HEK293 (cell line): ENCODE measurements at regions not wholly inside any gene's neighbourhood (a gene's known extent, or its start where the extent isn't known, plus 50 kb on each side); places are given as distances from the start of the nearest gene placed in this dataset.

Source experiments
- ATF2 ChIP-seq: fragments of 450-650 bp; formaldehyde crosslinking; IDR thresholded peaks from 2 replicates; pipeline ENCODE4 v1.5.1; 2016; ENCODE audit warnings: missing biosample characterization, missing genetic modification characterization, low read depth
- SP2 ChIP-seq: fragments of 450-650 bp; formaldehyde crosslinking; IDR thresholded peaks from 2 replicates; pipeline ENCODE4 v1.5.1; 2016; ENCODE audit warnings: missing biosample characterization, missing genetic modification characterization
- ZNF16 ChIP-seq: fragments of 450-650 bp; formaldehyde crosslinking; IDR thresholded peaks from 2 replicates; pipeline ENCODE4 v1.5.1; 2016; ENCODE audit warnings: low read depth, missing biosample characterization, missing genetic modification characterization
- ZNF211 ChIP-seq: fragments of 450-650 bp; formaldehyde crosslinking; IDR thresholded peaks from 2 replicates; pipeline ENCODE4 v1.5.1; 2016; ENCODE audit warnings: low read depth, missing biosample characterization, missing genetic modification characterization
- ZNF510 ChIP-seq: fragments of 450-650 bp; formaldehyde crosslinking; IDR thresholded peaks from 2 replicates; pipeline ENCODE4 v1.5.1; 2018; ENCODE audit warnings: mild to moderate bottlenecking, missing genetic modification characterization, missing biosample characterization; ENCODE audit not compliant: insufficient replicate concordance
- ZNF521 ChIP-seq: fragments of 450-650 bp; formaldehyde crosslinking; IDR thresholded peaks from 2 replicates; pipeline ENCODE4 v1.5.1; 2017; ENCODE audit warnings: missing biosample characterization, mild to moderate bottlenecking, missing genetic modification characterization
- ZNF621 ChIP-seq: fragments of 450-650 bp; formaldehyde crosslinking; IDR thresholded peaks from 2 replicates; pipeline ENCODE4 v1.5.1; 2017; ENCODE audit warnings: missing biosample characterization, missing genetic modification characterization
- TF ChIP-seq, protein P1 (sequence below): fragments of 450-650 bp; formaldehyde crosslinking; IDR thresholded peaks from 2 replicates; pipeline ENCODE4; 2016; ENCODE audit warnings: missing biosample characterization, missing genetic modification characterization
- TF ChIP-seq, protein P2 (sequence below): fragments of 450-650 bp; formaldehyde crosslinking; IDR thresholded peaks from 2 replicates; pipeline ENCODE4 v1.5.1; 2016; ENCODE audit warnings: missing biosample characterization, missing genetic modification characterization

- TF ChIP-seq, protein P1, sequence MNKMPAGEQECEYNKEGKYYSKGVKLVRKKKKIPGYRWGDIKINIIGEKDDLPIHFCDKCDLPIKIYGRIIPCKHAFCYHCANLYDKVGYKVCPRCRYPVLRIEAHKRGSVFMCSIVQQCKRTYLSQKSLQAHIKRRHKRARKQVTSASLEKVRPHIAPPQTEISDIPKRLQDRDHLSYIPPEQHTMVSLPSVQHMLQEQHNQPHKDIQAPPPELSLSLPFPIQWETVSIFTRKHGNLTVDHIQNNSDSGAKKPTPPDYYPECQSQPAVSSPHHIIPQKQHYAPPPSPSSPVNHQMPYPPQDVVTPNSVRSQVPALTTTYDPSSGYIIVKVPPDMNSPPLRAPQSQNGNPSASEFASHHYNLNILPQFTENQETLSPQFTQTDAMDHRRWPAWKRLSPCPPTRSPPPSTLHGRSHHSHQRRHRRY (tag by site-specific recombination) = no peak
- TF ChIP-seq, protein P2, sequence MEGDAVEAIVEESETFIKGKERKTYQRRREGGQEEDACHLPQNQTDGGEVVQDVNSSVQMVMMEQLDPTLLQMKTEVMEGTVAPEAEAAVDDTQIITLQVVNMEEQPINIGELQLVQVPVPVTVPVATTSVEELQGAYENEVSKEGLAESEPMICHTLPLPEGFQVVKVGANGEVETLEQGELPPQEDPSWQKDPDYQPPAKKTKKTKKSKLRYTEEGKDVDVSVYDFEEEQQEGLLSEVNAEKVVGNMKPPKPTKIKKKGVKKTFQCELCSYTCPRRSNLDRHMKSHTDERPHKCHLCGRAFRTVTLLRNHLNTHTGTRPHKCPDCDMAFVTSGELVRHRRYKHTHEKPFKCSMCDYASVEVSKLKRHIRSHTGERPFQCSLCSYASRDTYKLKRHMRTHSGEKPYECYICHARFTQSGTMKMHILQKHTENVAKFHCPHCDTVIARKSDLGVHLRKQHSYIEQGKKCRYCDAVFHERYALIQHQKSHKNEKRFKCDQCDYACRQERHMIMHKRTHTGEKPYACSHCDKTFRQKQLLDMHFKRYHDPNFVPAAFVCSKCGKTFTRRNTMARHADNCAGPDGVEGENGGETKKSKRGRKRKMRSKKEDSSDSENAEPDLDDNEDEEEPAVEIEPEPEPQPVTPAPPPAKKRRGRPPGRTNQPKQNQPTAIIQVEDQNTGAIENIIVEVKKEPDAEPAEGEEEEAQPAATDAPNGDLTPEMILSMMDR (tag by site-specific recombination) = no peak
- TF ChIP-seq ZNF16 (tag by site-specific recombination) (no peak), SP2 (no peak), ZNF211 (tag by site-specific recombination) (no peak), ATF2 (tag by site-specific recombination) (no peak), ZNF510 (tag by site-specific recombination) (no peak), ZNF521 (tag by site-specific recombination) (no peak), ZNF621 (tag by site-specific recombination) (no peak)
Measured at GRCh38 chr10:55374917-55375316, 573.9 kb upstream of the PCDH15 start.
